ENCODE measurements at regions not wholly inside any gene's neighbourhood (a gene's known extent, or its start where the extent isn't known, plus 50 kb on each side); places are given as distances from the start of the nearest gene placed in this dataset.
A peak's percentile ranks its signal among the peaks of the same experiment; 100 is the strongest.

DNA sequence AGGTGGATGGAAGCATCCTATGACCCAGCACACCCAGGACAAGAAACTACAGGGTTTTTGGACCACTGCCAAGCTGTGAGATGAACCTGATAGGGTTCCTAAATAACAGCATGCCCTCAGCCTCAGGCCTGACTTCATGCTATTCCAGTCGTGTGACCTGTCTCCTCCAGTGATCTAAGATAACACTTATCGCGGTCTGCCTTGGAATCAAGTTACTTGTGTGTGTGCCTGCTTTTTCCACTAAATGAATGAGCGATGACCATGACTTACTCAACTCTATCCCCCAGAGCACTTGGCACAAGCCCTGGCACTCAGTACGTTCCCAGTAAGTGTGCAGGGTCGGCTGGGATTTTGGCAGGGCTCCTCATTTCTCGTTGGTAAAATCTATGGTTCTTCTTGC is 172.7 kb upstream of the TP63 start (continued):
- TF ChIP-seq KLF8 (tag by site-specific recombination; IDR thresholded peaks at IDR 0.05) (peak; percentile 67), ZNF707 (tag by site-specific recombination; IDR thresholded peaks at IDR 0.05) (no peak), ZFP69B (tag by site-specific recombination; IDR thresholded peaks at IDR 0.05) (peak; percentile 56; the same call in 1 of the 2 replicates), ZNF423 (tag by site-specific recombination; IDR thresholded peaks at IDR 0.05) (no peak), ZNF366 (tag by site-specific recombination; conservative IDR thresholded peaks at IDR 0.05) (peak; percentile 96), WT1 (tag by site-specific recombination; IDR thresholded peaks at IDR 0.05) (peak; percentile 50; the same call in 1 of the 2 replicates), ZNF266 (tag by site-specific recombination; IDR thresholded peaks at IDR 0.05; ENCODE audit: low read depth) (no peak), IKZF3 (tag by site-specific recombination; IDR thresholded peaks at IDR 0.05) (peak; percentile 72), ZNF837 (tag by site-specific recombination; IDR thresholded peaks at IDR 0.05) (no peak), ZNF280C (tag by site-specific recombination; IDR thresholded peaks at IDR 0.05) (no peak), ZNF274 (IDR thresholded peaks at IDR 0.05; ENCODE audit: low read length) (no peak), ZNF274 (tag by site-specific recombination; IDR thresholded peaks at IDR 0.05; ENCODE audit: borderline replicate concordance) (no peak), ZNF391 (tag by site-specific recombination; IDR thresholded peaks at IDR 0.05; ENCODE audit: borderline replicate concordance, low read depth) (peak; percentile 88; the same call in 1 of the 2 replicates), ZNF501 (tag by site-specific recombination; IDR thresholded peaks at IDR 0.05) (peak; percentile 58; the same call in 1 of the 2 replicates), ZNF580 (tag by site-specific recombination; IDR thresholded peaks at IDR 0.05) (no peak), ZNF350 (tag by site-specific recombination; IDR thresholded peaks at IDR 0.05) (no peak), OSR2 (tag by site-specific recombination; IDR thresholded peaks at IDR 0.05) (peak; percentile 60), ZBTB49 (tag by site-specific recombination; IDR thresholded peaks at IDR 0.05; ENCODE audit: low read depth) (no peak), ZNF629 (tag by site-specific recombination; IDR thresholded peaks at IDR 0.05) (peak; percentile 93), MZF1 (tag by site-specific recombination; IDR thresholded peaks at IDR 0.05; ENCODE audit: borderline replicate concordance) (no peak), ZNF169 (tag by site-specific recombination; IDR thresholded peaks at IDR 0.05) (no peak), GLIS1 (tag by site-specific recombination; IDR thresholded peaks at IDR 0.05) (peak; percentile 48; the same call in 1 of the 2 replicates), ELK4 (IDR thresholded peaks at IDR 0.05; ENCODE audit: borderline replicate concordance, low read depth, low read length) (no peak), ZNF324 (tag by site-specific recombination; IDR thresholded peaks at IDR 0.05) (peak; percentile 56; the same call in 1 of the 2 replicates), YY1 (tag by site-specific recombination; IDR thresholded peaks at IDR 0.05) (no peak), ZNF660 (tag by site-specific recombination; IDR thresholded peaks at IDR 0.05) (peak; percentile 93)
- TF ChIP-seq, protein P1, sequence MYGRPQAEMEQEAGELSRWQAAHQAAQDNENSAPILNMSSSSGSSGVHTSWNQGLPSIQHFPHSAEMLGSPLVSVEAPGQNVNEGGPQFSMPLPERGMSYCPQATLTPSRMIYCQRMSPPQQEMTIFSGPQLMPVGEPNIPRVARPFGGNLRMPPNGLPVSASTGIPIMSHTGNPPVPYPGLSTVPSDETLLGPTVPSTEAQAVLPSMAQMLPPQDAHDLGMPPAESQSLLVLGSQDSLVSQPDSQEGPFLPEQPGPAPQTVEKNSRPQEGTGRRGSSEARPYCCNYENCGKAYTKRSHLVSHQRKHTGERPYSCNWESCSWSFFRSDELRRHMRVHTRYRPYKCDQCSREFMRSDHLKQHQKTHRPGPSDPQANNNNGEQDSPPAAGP (tag by site-specific recombination; IDR thresholded peaks at IDR 0.05), result no peak
- TF ChIP-seq, protein P2, sequence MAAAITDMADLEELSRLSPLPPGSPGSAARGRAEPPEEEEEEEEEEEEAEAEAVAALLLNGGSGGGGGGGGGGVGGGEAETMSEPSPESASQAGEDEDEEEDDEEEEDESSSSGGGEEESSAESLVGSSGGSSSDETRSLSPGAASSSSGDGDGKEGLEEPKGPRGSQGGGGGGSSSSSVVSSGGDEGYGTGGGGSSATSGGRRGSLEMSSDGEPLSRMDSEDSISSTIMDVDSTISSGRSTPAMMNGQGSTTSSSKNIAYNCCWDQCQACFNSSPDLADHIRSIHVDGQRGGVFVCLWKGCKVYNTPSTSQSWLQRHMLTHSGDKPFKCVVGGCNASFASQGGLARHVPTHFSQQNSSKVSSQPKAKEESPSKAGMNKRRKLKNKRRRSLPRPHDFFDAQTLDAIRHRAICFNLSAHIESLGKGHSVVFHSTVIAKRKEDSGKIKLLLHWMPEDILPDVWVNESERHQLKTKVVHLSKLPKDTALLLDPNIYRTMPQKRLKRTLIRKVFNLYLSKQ (tag by site-specific recombination; IDR thresholded peaks at IDR 0.05; ENCODE audit: borderline replicate concordance), result no peak
- TF ChIP-seq, protein P3, sequence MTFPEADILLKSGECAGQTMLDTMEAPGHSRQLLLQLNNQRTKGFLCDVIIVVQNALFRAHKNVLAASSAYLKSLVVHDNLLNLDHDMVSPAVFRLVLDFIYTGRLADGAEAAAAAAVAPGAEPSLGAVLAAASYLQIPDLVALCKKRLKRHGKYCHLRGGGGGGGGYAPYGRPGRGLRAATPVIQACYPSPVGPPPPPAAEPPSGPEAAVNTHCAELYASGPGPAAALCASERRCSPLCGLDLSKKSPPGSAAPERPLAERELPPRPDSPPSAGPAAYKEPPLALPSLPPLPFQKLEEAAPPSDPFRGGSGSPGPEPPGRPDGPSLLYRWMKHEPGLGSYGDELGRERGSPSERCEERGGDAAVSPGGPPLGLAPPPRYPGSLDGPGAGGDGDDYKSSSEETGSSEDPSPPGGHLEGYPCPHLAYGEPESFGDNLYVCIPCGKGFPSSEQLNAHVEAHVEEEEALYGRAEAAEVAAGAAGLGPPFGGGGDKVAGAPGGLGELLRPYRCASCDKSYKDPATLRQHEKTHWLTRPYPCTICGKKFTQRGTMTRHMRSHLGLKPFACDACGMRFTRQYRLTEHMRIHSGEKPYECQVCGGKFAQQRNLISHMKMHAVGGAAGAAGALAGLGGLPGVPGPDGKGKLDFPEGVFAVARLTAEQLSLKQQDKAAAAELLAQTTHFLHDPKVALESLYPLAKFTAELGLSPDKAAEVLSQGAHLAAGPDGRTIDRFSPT (tag by site-specific recombination; IDR thresholded peaks at IDR 0.05), result peak; percentile 90
- TF ChIP-seq, protein P4, sequence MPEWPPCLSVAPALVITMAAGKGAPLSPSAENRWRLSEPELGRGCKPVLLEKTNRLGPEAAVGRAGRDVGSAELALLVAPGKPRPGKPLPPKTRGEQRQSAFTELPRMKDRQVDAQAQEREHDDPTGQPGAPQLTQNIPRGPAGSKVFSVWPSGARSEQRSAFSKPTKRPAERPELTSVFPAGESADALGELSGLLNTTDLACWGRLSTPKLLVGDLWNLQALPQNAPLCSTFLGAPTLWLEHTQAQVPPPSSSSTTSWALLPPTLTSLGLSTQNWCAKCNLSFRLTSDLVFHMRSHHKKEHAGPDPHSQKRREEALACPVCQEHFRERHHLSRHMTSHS (tag by site-specific recombination; IDR thresholded peaks at IDR 0.05), result 0 out of 2 replicates have a peak, but pooled peaks have one; percentile 54

Data from HEK293 (cell line).